Stimulated activated naive CD8-positive, alpha-beta T cell treated with anti-CD3 and anti-CD28 coated beads, Interleukin-15, amount 100 ng/mL, for 72 hours (primary cell): ENCODE measurements at regions not wholly inside any gene's neighbourhood (a gene's known extent, or its start where the extent isn't known, plus 50 kb on each side); places are given as distances from the start of the nearest gene placed in this dataset.
"Not testable (repeated sequence)": the region's sequence is repeated elsewhere in the genome, so short reads cannot be mapped to it uniquely, and the experiment has no call there.

Source experiments
- ATAC-seq: fragments of 150-1000 bp; cut with Tn5 transposase; 2 replicates; pipeline ENCODE4 v1.10.0; 2021; ENCODE audit warnings: mild to moderate bottlenecking, moderate library complexity
- DNase-seq, 2 donors: peaks; one replicate each; pipeline ENCODE4 v3.0.0; 2021 to 2022
- H3K27ac Mint-ChIP-seq, 2 donors: one replicate each; pipeline ENCODE4 v1.8.0; 2022; ENCODE audit warnings: mild to moderate bottlenecking in 2 of 2, mixed read lengths in 2 of 2, moderate library complexity in 2 of 2
- H3K27me3 Mint-ChIP-seq: one replicate; pipeline ENCODE4 v1.8.0; 2022; ENCODE audit warnings: mixed read lengths
- H3K4me1 Mint-ChIP-seq: one replicate; pipeline ENCODE4 v1.8.0; 2022; ENCODE audit warnings: mild to moderate bottlenecking, mixed read lengths
- H3K4me3 Mint-ChIP-seq, 2 donors: one replicate each; pipeline ENCODE4 v1.8.0; 2022; ENCODE audit warnings: mild to moderate bottlenecking in 2 of 2, mixed read lengths in 2 of 2, moderate library complexity in 1 of 2
- H3K9me3 Mint-ChIP-seq, 2 donors: one replicate each; pipeline ENCODE4 v1.8.0; 2022; ENCODE audit warnings: mixed read lengths in 2 of 2

DNA sequence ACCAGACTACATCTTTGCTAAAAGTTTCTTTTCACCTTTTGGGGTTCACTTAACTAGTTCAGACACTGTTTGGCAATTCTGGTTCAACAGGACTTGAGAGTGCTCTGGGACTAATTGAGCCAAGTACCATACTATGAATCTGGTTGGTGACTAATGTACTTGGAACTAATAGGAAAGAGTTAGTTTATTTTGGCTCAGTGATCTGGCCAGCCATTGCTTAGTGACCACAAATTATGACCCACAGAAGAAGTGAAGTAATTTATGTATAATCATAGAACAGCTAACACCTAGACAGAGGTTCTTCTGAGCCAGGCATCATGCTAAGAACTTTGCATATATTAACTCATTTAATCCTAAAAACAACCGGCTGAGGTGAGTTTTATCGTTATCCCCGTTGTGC is 126.5 kb upstream of the JCAD start:
- Mint-ChIP-seq H3K4me3 (no peak overlapping the region), H3K9me3 (no peaks in the 10 kb centered on the region), H3K27me3 (peaks cover 12% of the 10 kb centered on the region), H3K4me1 (no peaks in the 10 kb centered on the region), H3K27ac (no peak overlapping the region)
- DNase-seq (no peak), ATAC-seq (no peak)

DNA sequence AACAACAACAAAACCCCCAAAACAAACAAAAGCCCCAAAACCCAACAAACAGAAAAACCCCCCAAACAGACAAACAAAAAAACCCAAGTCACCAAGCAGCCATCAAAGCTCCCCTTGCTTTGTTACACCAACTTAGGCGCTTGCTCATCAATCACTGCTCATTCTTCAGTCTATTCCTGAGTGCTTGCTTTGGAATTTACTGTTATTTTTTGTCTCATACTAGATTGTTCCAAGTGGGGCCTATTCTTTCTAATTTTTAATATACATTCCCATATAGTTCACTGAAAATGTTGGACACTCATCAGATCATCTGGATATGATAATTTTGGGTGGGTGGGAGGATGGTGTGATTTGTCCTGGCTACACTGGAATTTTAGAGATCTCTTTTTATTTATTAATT is 126.0 kb upstream of the JCAD start:
- Mint-ChIP-seq H3K4me1 (no peaks in the 10 kb centered on the region), H3K27me3 (peaks cover 12% of the 10 kb centered on the region), H3K4me3 (no peak overlapping the region), H3K9me3 (no peaks in the 10 kb centered on the region), H3K27ac (no peak overlapping the region)
- ATAC-seq (no peak), DNase-seq (no peak)

DNA sequence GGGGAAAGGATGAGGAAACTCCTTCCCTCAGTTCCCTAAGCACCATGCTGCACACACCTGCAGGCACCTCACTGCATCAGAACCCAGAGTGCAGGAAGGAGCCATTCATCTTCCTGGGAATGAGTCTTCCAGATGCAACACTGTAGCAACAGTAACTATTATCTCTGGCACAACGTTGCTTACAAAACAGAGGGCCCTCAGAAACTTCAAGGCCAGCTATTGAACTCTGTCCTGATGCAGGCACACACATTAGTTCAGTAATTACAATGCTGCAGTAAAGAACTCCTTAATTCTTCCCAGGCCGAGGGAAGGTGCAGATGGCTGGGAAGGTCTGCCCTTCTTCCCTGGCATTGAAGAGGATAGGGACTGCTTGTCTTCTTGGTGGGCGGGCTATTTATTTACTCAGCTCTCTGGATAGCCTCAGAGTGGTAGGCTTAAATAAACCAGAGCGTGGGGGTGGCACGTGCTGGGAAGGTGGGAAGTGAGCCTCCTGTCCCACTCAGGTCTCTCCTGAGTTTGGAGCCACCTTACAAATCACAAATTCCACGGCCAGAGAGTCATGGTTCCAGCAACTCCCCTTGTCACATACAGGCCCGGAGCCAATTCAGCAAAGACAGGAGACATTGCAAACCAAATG is 125.1 kb upstream of the JCAD start:
- H3K9me3 Mint-ChIP-seq = no peaks in the 10 kb centered on the region
- H3K27ac Mint-ChIP-seq = no peak overlapping the region
- DNase-seq = no peak

DNA sequence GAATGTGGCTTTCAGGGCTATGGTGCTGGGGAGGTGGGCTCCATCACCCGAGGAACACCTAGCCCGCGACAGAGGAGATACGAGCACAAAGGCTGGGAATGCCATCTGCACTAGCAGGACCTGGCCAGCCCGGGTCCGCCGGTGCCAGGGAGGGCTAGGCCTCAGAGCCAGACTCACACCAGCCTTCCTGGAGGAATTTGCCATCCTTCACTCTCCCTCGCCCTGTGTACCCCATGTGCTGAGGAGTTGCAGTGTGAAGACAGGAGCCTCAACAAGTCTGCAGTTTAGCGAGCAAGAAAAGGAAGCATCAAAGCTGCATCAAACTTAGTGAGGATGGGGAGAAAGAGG is 123.6 kb upstream of the JCAD start:
- Mint-ChIP-seq H3K27ac (no peak overlapping the region), H3K4me1 (no peaks in the 10 kb centered on the region), H3K27me3 (peaks cover 3% of the 10 kb centered on the region), H3K9me3 (no peaks in the 10 kb centered on the region), H3K4me3 (no peak overlapping the region)
- no peak for DNase-seq
- no peak for ATAC-seq

More for the DNA sequence above, 125.1 kb upstream of the JCAD start:
- Mint-ChIP-seq H3K4me3 (no peak overlapping the region), H3K4me1 (no peaks in the 10 kb centered on the region), H3K27me3 (peaks cover 12% of the 10 kb centered on the region)
- no peak for ATAC-seq

DNA sequence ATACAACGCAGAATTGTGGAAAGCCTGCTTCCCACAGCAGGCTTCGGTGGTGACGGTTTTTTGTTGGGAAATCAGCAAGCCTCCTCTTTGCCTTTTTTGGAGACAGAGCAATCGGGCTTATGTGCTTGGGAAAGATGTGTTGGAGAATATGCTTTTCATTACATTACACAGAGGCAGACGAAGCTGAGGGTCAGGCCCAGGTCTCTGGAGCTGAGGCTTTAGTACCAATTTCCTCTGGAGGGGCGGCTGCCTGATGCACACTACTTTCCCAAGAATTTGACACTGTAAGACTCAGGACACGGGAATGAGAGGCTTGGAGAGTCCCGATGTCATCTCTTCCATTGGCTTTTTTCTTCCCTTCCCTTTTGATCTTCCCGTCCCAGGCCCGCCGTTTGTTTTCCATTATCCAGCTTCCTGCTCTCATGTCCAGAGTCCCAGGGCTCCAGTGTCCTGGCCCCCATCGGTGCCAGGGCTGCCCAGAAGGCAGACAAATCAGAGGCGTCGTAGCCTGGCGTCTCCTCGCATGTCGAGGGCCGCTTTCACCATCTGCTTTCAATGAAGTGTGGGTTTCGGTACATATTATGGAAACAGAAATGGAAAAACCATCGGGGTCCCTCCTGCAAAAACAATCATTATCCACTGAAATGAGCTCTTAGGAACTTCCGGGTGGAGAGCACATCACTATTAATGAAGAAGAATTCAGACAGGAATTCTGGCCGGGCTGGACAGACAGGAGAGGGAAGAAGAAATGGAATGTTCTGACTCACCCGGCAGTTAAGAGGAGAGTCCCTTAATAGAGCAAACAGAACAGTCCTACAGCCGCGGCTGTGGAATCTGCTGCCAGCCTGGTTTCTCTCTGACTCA is 123.0 kb upstream of the JCAD start:
- no peak overlapping the region for H3K4me3 Mint-ChIP-seq
- H3K27ac Mint-ChIP-seq = no peak overlapping the region
- no peaks in the 10 kb centered on the region for H3K27me3 Mint-ChIP-seq
- no peak for ATAC-seq
- no peak for DNase-seq
- no peaks in the 10 kb centered on the region for H3K9me3 Mint-ChIP-seq
- H3K4me1 Mint-ChIP-seq = no peaks in the 10 kb centered on the region

DNA sequence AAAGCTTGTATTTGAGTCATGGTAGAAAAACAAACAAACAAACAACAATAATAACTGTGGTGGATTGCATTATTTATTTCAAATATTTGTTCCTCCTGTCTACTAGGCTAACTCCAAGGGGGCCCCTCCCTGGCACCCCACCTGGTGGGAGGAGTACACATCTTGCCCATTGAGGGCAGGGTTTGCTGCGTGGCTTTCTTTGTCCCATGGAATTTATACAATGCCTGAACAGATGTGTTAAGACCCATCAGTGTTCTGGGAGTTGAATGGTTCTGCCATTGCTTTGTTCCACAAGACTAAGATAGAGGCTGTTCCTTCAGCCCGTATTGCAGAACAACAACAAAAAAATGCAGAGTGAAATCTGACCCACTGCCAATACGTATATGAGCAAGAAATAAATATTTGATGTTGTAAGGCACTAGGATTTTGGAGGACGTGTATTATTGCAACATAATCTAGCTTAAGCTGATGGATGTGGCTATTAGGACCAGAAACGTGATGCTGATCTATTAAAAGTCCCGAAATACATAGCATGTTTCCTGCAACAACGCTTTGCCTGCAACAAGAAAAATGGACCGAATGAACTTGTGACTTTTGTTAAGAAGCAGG is 119.1 kb upstream of the JCAD start:
- no peak overlapping the region for H3K4me3 Mint-ChIP-seq
- no peaks in the 10 kb centered on the region for H3K27me3 Mint-ChIP-seq
- H3K4me1 Mint-ChIP-seq = no peaks in the 10 kb centered on the region
- DNase-seq (no peak), ATAC-seq (no peak)
- H3K27ac Mint-ChIP-seq = no peak overlapping the region
- H3K9me3 Mint-ChIP-seq = no peaks in the 10 kb centered on the region

DNA sequence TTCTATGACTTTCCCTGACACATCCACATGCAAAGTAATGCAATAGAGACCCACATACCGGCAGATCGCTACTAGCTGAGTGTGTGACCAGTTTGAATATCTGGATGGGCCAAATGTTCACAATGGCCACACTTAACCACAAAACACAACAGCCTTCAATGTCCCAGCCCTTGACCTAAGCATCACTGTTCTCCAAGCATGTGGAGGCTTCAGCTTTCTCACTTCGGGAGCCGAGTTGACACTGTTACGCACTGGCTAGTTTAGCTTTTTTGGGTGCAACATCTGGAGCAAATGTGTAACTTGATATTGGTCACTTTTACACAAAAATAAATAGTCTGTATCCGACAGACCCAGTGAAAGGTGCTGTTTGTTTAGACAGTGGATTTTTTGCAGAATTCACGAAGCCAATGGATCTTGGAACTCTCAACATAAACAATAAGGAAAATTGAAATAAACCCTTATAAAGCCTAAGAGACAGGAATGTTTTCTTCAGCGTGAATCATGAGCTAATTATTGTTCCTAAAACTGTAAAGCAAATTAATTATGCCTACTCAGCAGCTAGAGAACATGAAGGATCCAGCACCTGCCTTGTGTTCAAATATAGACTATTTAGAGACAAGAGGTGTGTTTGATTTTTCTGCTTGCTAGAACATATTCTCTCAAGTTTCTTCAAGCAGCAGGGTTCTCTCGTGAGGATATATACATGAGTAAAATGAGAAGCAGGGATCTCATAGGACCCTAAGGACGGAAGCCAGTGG is 117.6 kb upstream of the JCAD start:
- ATAC-seq = no peak
- H3K27me3 Mint-ChIP-seq = peaks cover 14% of the 10 kb centered on the region
- no peaks in the 10 kb centered on the region for H3K9me3 Mint-ChIP-seq
- no peaks in the 10 kb centered on the region for H3K4me1 Mint-ChIP-seq
- no peak for DNase-seq
- H3K4me3 Mint-ChIP-seq = no peak overlapping the region
- H3K27ac Mint-ChIP-seq = no peak overlapping the region

DNA sequence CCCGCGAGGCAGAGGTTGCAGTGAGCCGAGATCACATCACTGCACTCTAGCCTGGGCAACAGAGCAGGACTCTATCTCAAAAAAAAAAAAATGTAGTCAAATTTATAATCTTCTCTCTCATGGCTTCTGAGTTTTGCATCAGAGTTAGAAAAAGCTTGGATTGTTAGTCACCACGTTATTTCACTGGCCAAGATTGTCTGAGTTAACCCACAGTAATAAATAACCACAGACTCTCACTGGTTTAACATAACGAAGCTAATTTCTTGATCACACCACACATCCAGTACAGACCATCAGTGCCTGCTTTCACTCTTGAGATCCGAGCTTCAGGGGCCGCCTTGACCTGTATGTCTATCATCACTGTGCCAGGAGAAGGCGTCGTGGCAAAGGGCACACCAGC is 116.8 kb upstream of the JCAD start:
- Mint-ChIP-seq H3K27me3 (peaks cover 21% of the 10 kb centered on the region), H3K4me1 (no peaks in the 10 kb centered on the region)

DNA sequence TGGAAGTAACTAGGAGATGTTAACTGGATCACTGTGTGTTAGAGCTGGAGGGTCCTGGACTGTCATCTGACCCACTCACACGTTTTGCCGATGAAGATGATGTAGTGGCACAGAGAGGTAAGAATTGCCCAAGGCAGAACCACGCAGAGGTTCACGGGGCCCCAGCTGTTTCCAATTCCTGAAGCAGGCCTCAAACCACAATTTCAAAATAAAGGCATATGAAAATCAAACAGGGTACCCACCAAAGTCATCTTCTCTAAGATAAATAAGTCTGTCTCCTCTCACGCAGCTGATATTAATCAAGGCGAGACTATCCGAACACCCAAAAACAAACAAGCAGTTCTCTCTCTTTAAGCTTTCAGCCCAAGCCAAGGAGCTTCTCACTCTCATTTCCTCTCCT is 113.3 kb upstream of the JCAD start:
- Mint-ChIP-seq H3K27me3 (peaks cover 31% of the 10 kb centered on the region), H3K4me1 (no peaks in the 10 kb centered on the region), H3K9me3 (no peaks in the 10 kb centered on the region), H3K4me3 (no peak overlapping the region), H3K27ac (no peak overlapping the region)
- ATAC-seq (no peak), DNase-seq (no peak)

More for the DNA sequence above, 116.8 kb upstream of the JCAD start:
- ATAC-seq (no peak), DNase-seq (no peak)
- H3K27ac Mint-ChIP-seq = no peak overlapping the region
- no peaks in the 10 kb centered on the region for H3K9me3 Mint-ChIP-seq
- H3K4me3 Mint-ChIP-seq = no peak overlapping the region

DNA sequence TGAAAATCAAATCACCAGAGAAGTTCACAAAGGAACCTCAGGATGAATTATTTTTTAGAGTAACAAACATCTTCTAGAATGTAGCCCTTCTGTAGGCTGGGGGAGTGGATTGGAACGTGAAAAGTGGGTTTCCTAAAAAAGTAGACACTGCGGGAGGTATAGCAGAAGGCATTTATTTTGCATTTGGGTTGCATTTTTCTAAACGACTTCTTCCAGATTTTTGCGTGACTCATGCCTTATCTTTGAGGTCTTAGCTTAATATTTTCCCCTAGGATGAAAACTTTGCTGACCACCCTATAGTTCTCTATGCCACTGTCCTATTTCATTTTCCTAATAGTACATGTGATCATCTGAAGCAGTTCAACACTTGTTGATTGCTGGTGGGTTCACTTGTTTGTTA is 112.7 kb upstream of the JCAD start:
- Mint-ChIP-seq H3K4me3 (no peak overlapping the region), H3K27me3 (peaks cover 31% of the 10 kb centered on the region), H3K27ac (no peak overlapping the region), H3K4me1 (no peaks in the 10 kb centered on the region), H3K9me3 (no peaks in the 10 kb centered on the region)
- DNase-seq = no peak
- no peak for ATAC-seq

DNA sequence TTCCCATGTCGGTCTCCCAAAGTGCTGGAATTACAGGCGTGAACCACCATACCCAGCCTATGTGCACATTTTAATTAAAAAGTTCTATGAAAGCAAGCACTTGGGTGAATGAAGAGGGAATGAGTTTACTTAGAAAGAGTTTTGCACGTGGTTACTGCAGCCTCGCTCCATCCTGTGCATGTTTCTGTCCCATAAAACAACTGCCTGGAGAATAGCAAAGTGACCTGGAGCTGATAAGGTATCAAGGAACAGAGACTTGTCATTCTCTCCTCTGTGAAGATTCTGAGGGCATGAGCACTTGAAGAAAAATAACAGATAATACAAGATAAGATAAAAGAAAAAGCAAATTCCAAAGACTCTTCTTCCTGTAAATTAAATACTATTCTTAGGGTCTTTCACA is 112.2 kb upstream of the JCAD start:
- Mint-ChIP-seq H3K9me3 (no peaks in the 10 kb centered on the region), H3K4me1 (no peaks in the 10 kb centered on the region), H3K4me3 (no peak overlapping the region), H3K27me3 (peaks cover 36% of the 10 kb centered on the region), H3K27ac (no peak overlapping the region)
- no peak for ATAC-seq
- no peak for DNase-seq

DNA sequence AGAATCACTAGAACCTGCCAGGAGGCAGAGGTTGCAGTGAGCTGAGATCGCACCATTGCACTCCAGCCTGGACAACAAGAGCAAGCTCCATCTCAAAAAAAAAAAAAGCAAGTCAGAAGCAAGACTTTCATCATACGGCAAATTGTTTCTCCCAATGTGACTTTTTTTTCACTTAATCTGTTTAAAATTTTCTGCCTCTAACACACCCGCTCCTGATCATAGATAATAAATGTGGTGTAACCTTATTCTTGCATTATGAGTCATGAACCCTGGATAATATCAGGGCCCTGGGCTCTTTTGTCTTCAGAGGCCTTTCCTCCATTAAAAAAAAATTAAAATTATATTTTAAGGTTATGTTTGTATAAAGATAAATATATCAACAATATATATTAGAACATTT is 111.4 kb upstream of the JCAD start:
- ATAC-seq = no peak
- no peak overlapping the region for H3K27ac Mint-ChIP-seq
- H3K4me1 Mint-ChIP-seq = no peaks in the 10 kb centered on the region
- peaks cover 43% of the 10 kb centered on the region for H3K27me3 Mint-ChIP-seq
- DNase-seq = no peak
- no peaks in the 10 kb centered on the region for H3K9me3 Mint-ChIP-seq
- H3K4me3 Mint-ChIP-seq = no peak overlapping the region

DNA sequence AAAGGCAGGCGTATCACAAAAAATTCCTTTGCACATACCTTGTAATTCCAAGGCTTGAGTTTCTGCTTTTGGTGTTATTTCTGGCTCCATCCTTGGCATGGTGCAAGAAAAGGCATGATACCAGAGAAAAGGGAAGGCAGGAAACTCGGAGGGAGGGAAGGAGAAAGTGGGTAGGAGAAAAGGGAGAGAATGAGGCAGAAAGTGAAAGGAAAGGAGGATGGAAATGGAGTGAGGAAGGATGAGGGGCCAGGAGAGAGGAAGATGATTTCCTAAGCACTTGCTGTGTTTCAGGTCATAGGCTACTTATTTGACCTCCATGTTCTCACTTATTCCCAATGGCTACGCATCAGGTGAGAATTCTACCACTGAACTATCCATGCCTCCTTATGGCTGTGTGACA is 110.8 kb upstream of the JCAD start:
- Mint-ChIP-seq H3K4me3 (no peak overlapping the region), H3K27ac (no peak overlapping the region), H3K9me3 (no peaks in the 10 kb centered on the region), H3K27me3 (peaks cover 50% of the 10 kb centered on the region), H3K4me1 (no peaks in the 10 kb centered on the region)
- ATAC-seq = no peak
- no peak for DNase-seq

DNA sequence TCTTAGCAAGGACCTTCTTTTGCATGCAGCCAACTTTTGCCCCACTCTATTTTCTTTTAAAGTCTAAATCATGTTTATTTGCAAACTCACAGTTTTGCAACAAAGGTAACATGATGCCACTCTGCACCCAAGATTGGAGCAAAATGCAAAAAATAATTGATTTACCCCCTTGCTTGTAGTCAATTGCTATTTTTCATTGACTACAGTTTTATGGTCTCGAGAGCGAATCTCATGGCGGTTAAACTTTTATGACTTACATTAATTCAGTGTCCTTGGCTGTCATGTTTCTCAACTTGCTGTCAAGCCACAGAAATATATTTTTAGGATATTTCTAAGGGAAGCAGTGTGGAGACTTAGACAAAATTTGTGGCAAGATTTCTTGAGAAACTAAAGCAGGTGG is 110.0 kb upstream of the JCAD start:
- H3K4me1 Mint-ChIP-seq = no peaks in the 10 kb centered on the region
- H3K9me3 Mint-ChIP-seq = no peaks in the 10 kb centered on the region
- ATAC-seq (no peak), DNase-seq (no peak)
- peaks cover 58% of the 10 kb centered on the region for H3K27me3 Mint-ChIP-seq
- H3K27ac Mint-ChIP-seq = no peak overlapping the region
- no peak overlapping the region for H3K4me3 Mint-ChIP-seq

DNA sequence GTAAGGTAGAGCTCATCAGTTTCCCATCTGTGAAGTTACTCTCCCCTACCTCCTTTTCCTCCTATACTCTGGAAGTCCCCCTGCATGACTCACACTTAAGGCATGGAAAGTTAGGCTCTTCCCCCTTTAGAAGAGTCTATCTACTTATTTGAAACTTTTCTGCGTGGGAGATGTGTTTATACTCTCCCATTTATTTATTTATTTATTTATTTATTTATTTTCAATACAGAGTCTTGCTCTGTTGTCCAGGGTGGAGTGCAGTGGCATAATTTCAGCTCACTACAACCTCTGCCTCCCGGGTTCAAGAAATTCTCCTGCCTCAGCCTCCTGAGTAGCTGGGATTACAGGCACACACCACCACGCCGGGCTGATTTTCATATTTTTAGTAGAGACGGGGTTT is 107.5 kb upstream of the JCAD start:
- no peaks in the 10 kb centered on the region for H3K9me3 Mint-ChIP-seq
- DNase-seq (no peak), ATAC-seq (no peak)
- H3K4me3 Mint-ChIP-seq = no peak overlapping the region
- peak overlapping the region in 1 of 2 donors; percentile 49 for H3K27ac Mint-ChIP-seq
- no peaks in the 10 kb centered on the region for H3K4me1 Mint-ChIP-seq
- peaks cover 57% of the 10 kb centered on the region for H3K27me3 Mint-ChIP-seq

DNA sequence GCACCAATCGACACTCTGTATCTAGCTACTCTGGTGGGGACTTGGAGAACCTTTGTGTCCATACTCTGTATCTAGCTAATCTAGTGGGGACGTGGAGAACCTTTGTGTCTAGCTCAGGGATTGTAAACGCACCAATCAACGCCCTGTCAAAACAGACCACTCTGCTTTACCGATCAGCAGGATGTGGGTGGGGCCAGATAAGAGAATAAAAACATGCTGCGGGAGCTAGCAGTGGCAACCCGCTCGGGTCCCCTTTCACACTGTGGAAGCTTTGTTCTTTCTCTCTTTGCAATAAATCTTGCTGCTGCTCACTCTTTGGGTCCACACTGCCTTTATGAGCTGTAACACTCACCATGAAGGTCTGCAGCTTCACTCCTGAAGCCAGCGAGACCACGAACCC is 104.0 kb upstream of the JCAD start:
- ATAC-seq, H3K4me1 Mint-ChIP-seq, DNase-seq, H3K9me3 Mint-ChIP-seq: not testable (repeated sequence)
- peaks cover 50% of the 10 kb centered on the region for H3K27me3 Mint-ChIP-seq
- H3K4me3 Mint-ChIP-seq = peak overlapping the region; percentile 47 to 70
- peak overlapping the region in 1 of 2 donors; percentile 19 for H3K27ac Mint-ChIP-seq
